ENCODE measurements at regions not wholly inside any gene's neighbourhood (a gene's known extent, or its start where the extent isn't known, plus 50 kb on each side); places are given as distances from the start of the nearest gene placed in this dataset.
"Not testable (repeated sequence)": the region's sequence is repeated elsewhere in the genome, so short reads cannot be mapped to it uniquely, and the experiment has no call there.

DNA sequence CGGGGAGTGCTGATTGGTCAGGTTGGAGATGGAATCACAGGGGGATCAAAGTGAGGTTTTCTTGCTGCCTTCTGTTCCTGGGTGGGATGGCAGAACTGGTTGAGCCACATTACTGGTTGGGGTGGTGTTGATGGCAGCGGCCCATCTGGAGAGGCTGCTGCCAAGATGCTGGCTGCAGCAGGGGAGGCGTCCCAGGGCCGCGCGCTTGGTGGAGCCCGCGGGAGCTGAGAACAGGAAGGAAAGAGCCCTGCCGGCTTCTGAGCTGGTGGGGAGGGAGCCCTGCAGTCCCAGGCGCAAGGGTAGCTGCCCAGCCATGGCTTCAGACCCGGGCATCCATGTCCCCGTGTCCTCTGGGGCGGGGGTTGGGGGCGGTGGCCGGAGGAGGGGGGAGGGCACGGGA, 609.3 kb downstream of the SPATA31A6 start:
- not testable (repeated sequence) for TF ChIP-seq POLR2A, POLR2AphosphoS5 (IDR thresholded peaks at IDR 0.05)
- TF ChIP-seq, protein P1, sequence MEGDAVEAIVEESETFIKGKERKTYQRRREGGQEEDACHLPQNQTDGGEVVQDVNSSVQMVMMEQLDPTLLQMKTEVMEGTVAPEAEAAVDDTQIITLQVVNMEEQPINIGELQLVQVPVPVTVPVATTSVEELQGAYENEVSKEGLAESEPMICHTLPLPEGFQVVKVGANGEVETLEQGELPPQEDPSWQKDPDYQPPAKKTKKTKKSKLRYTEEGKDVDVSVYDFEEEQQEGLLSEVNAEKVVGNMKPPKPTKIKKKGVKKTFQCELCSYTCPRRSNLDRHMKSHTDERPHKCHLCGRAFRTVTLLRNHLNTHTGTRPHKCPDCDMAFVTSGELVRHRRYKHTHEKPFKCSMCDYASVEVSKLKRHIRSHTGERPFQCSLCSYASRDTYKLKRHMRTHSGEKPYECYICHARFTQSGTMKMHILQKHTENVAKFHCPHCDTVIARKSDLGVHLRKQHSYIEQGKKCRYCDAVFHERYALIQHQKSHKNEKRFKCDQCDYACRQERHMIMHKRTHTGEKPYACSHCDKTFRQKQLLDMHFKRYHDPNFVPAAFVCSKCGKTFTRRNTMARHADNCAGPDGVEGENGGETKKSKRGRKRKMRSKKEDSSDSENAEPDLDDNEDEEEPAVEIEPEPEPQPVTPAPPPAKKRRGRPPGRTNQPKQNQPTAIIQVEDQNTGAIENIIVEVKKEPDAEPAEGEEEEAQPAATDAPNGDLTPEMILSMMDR (IDR thresholded peaks at IDR 0.05 in 8 of 11, conservative IDR thresholded peaks at IDR 0.05 in 3 of 11), result not testable (repeated sequence)

Data from spleen (tissue), 7 donors.